Stimulated activated CD8-positive, alpha-beta memory T cell treated with anti-CD3 and anti-CD28 coated beads, Interleukin-4, amount 100 ng/mL, for 24 hours (primary cell): ENCODE measurements at regions not wholly inside any gene's neighbourhood (a gene's known extent, or its start where the extent isn't known, plus 50 kb on each side); places are given as distances from the start of the nearest gene placed in this dataset.

Source experiments
- DNase-seq: peaks from one replicate; pipeline ENCODE4 v3.0.0-alpha.2; 2020; ENCODE audit warnings: low read depth

- no peak for DNase-seq
Observed at GRCh38 chr22:49604732-49605302, 222.9 kb downstream of the BRD1 start.

- DNase-seq = no peak
Observed at GRCh38 chr22:49603016-49603415, 224.7 kb downstream of the BRD1 start.

- DNase-seq = no peak
Observed at GRCh38 chr22:49602481-49602880, 225.2 kb downstream of the BRD1 start.

- no peak for DNase-seq
Observed at GRCh38 chr22:49601614-49602321, 225.9 kb downstream of the BRD1 start.

GRCh38 chr22:49600891-49601431, 226.7 kb downstream of the BRD1 start:
- no peak for DNase-seq

- DNase-seq = no peak
Observed at GRCh38 chr22:49600468-49600867, 227.2 kb downstream of the BRD1 start.

- no peak for DNase-seq
Observed at GRCh38 chr22:49599691-49600455, 227.8 kb downstream of the BRD1 start.

- no peak for DNase-seq
Observed at GRCh38 chr22:49599039-49599438, 228.6 kb downstream of the BRD1 start.

- no peak for DNase-seq
Observed at GRCh38 chr22:49598338-49598737, 229.3 kb downstream of the BRD1 start.

DNA sequence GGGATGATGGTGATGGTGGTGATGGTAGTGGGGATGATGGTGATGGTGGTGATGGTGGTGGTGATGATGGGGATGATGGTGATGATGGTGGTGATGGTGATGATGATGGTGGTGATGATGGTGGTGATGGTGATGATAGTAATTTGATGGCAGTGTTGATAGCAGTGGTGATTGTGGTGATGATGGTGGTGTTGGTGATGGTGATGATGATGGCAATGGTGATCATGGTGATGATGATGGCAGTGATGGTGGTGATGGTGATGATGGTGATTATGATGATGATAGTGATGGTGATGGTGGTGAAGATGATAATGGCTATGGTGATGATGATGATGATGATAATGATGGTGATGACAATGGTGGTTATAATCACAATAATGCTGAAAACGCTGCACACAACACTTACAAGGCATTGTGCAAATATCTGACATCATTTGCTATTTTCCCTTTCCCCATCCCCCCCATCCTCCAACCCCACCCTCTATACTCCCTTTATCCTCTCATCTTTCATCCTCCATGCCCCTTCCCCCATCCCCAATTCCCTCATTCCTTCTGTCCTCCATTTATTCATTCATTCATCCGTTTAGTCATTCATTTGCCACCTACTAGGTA, 230.1 kb downstream of the BRD1 start:
- no peak for DNase-seq

DNA sequence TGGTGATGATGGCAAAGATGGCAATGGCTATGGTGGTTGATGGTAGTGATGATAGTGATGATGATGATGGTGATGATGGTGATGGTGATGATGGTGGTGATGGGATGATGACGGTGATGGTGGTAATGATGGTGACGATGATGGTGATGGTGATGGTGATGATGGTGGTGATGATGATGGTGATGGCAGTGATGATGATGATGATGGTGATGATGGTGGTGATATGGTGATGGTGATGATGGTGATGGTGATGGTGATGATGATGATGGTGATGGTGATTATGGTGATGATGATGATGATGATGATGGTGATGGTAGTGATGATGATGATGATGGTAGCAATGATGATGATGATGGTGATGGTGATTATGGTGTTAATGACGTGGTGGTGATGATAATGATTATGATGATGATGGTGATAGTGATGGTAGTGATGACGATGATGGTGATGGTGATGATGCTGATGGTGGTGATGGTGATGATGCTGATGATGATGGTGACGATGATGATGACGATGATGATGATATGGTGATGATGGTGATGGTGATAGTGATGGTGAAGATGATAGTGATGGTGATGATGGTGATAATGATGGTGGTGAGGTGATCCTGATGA, 232.1 kb downstream of the BRD1 start:
- no peak for DNase-seq

GRCh38 chr22:49594078-49594477, 233.6 kb downstream of the BRD1 start:
- DNase-seq = no peak

GRCh38 chr22:49593509-49593908, 234.2 kb downstream of the BRD1 start:
- no peak for DNase-seq

GRCh38 chr22:49592780-49593501, 234.7 kb downstream of the BRD1 start:
- DNase-seq = no peak

DNA sequence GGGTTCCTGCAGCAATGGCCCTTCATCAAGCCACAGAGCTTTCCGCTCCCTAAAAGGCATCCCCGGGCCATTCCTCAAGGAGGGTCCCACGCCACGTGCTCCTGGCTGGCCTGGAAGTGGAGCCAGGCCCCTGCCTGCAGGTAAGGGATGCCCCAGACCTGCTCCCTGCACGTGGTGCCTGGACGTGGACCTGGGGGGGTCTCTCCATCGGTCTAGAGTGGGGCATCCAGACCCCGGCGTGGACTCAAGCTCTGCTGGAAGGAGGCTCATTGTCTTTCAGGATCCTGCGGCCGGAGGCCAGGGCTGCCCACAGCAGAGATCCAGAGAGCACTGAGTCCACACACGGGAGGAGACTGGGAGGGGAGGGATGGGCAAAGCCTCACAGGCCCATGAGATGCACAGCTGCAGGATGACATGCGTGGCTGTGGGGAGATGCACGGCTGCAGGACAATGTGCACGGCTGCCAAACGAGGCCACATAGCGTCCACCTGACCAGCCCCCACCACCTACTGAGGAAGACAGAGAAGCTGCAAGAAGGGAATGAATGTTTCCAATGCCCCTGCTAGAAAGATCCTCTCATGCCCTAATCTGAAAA, 236.7 kb downstream of the BRD1 start:
- DNase-seq = no peak

DNA sequence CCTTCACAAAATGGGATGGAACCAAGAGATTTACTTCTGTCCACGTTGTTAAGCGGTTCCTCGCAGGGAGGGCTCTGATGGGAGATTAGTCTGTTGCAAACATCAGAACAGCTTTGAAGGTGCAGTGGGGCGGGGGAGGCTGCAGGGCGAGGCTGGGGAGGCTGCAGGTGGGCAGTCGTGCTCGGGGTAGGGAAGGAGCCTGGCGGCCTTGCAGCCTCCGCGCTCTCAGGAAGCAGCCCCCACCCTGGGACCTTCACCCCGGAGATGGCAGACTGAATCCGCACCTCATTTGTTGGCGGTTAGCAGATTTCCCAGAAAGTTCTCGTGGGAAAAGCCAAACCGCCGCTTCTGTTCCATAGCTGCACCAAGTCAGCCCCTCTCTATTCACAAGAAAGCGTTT, 237.3 kb downstream of the BRD1 start:
- DNase-seq = no peak

DNA sequence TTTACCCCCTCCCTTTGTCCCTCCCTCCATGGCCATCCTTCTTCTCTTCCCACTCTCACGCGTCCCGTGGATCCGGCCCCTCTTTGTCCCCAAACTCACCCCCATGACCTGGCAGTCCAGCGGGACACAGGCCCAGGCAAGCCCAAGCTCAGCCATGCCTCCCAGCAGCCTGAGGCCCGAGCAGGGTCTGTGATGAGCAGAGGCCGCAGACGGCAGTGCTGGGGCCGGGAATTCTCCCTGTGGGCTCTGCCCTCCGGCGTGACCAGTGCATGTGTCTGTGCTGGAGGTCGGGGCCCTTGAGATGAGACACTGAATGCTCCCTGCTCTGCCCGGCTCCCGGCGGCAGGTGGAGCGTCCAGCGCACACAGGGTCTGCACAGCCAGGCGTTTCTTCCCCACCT, 237.9 kb downstream of the BRD1 start:
- DNase-seq = no peak

GRCh38 chr22:49589301-49589700, 238.4 kb downstream of the BRD1 start:
- no peak for DNase-seq

- no peak for DNase-seq
Observed at GRCh38 chr22:49588739-49589138, 238.9 kb downstream of the BRD1 start.

GRCh38 chr22:49587987-49588386, 239.7 kb downstream of the BRD1 start:
- no peak for DNase-seq

DNA sequence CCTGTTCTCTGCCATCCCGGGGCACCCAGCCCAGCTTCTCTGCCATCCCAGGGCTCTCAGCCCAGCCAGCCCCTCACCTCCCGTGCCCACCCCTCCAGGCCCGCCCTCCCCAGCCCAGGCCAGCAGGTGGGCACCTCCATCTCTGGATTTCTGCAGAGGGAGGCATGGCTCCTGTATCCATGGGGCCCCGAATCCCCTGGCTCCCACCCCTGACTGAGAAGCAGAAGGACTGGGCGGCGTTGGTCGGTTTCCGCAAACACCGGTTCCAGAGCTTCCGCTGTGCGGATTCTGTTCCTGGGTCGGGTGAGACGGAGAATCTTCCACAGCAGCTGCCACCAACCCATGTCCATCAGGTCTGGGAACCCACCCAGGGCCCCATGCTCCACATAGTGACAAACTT, 240.3 kb downstream of the BRD1 start:
- DNase-seq = no peak
